Rectal smooth muscle tissue (tissue), 1 donor: ENCODE measurements at regions not wholly inside any gene's neighbourhood (a gene's known extent, or its start where the extent isn't known, plus 50 kb on each side); places are given as distances from the start of the nearest gene placed in this dataset.

ENCODE experiments used
- H3K27ac ChIP-seq: one replicate; pipeline ENCODE4 v1.7.0; 2013; ENCODE audit warnings: low read depth, low read length, inconsistent platforms
- H3K27me3 ChIP-seq: one replicate; pipeline ENCODE4 v1.7.0; 2013; ENCODE audit warnings: low read length; ENCODE audit not compliant: control insufficient read depth, insufficient read depth
- H3K36me3 ChIP-seq: one replicate; pipeline ENCODE4 v1.7.0; 2013; ENCODE audit warnings: low read length; ENCODE audit not compliant: control insufficient read depth, insufficient read depth
- H3K4me1 ChIP-seq: one replicate; pipeline ENCODE4 v1.7.0; 2013; ENCODE audit warnings: low read length; ENCODE audit not compliant: control insufficient read depth, insufficient read depth
- H3K4me3 ChIP-seq: one replicate; pipeline ENCODE4 v1.7.0; 2013; ENCODE audit warnings: low read length
- H3K9ac ChIP-seq: one replicate; pipeline ENCODE4 v1.7.0; 2013; ENCODE audit warnings: low read length

- Histone ChIP-seq H3K4me3 (no peak overlapping the region), H3K27me3 (no peaks in the 10 kb centered on the region), H3K27ac (no peak overlapping the region), H3K36me3 (no peaks in the 10 kb centered on the region), H3K9ac (no peak overlapping the region), H3K4me1 (no peaks in the 10 kb centered on the region)
Measured at GRCh38 chr15:93221759-93222158, 132.7 kb upstream of the RGMA start.

DNA sequence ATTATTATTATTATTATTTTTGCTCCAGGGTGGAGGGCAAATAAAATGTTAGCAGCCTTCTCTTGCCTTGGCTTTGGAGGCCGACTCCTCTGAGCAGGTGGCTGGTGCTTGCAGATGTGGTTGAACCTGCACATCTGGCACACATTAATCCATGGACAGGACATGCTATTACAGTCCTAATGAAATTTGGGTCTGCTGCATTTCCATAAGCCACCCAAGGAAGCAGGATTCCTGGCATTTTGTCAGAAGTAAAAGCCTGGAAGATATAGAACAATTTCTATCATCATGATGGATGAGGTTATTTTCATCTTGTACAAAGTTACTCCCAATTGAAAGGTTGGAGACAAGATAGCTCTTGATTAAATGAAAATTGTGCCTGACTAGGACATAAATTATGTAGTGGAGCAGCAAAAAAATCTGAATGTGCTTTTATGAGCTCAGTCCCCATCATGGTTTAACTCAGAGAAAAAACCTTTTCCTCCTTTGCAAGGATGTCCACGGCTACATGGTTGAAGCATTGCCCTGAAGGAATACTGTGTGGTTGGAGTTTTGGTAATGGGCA is 130.9 kb upstream of the RGMA start:
- no peaks in the 10 kb centered on the region for H3K36me3 ChIP-seq
- no peak overlapping the region for H3K9ac ChIP-seq
- H3K27ac ChIP-seq: no peak overlapping the region
- no peaks in the 10 kb centered on the region for H3K4me1 ChIP-seq
- H3K27me3 ChIP-seq: no peaks in the 10 kb centered on the region
- H3K4me3 ChIP-seq: no peak overlapping the region

DNA sequence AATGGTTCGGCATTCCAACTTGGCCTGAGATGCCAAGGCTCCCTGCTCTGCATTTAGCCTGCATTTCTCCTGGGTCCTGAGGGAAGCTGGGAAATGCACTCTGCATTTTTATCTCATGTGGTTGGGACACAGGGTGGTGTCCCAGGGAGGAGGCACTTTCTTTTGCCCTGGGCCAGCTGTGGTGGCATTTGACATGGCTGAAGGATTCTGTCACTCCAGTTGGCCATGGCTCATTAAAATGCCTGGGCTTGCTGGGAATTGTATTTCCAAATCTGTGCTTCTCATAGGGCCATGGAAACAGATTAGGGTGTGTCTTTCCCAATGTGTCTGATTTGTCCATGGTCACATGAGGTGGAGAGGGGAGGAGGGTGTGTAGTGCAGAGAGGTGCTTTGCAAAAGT is 128.3 kb upstream of the RGMA start:
- Histone ChIP-seq H3K4me1 (no peaks in the 10 kb centered on the region), H3K9ac (no peak overlapping the region), H3K27me3 (no peaks in the 10 kb centered on the region), H3K27ac (no peak overlapping the region), H3K36me3 (no peaks in the 10 kb centered on the region), H3K4me3 (no peak overlapping the region)

GRCh38 chr15:93214106-93214505 is 125.1 kb upstream of the RGMA start:
- H3K4me1 ChIP-seq: no peaks in the 10 kb centered on the region
- H3K27me3 ChIP-seq: no peaks in the 10 kb centered on the region
- H3K9ac ChIP-seq: no peak overlapping the region
- H3K27ac ChIP-seq: no peak overlapping the region
- H3K4me3 ChIP-seq: no peak overlapping the region
- no peaks in the 10 kb centered on the region for H3K36me3 ChIP-seq

DNA sequence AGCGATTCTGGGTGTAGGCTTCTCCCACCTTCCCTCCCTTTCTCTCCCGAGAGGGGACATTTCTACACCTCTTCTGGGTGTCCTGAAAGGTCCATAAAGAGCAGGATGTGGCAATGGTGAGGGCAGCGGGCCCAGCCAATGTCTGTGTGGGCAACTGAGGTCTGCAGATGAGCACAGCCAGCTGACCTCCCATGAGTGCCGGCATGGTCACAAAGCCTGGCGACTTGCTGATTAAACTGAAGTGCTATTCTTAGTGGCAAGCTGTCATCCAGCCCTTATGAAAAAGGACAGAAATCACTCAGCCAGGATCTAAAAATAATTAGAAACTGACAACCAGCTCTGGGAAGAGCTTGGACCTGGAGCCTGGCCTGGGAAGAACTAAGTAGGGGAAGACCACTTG is 124.3 kb upstream of the RGMA start:
- Histone ChIP-seq H3K36me3 (no peaks in the 10 kb centered on the region), H3K9ac (no peak overlapping the region), H3K4me1 (no peaks in the 10 kb centered on the region), H3K27me3 (no peaks in the 10 kb centered on the region), H3K27ac (no peak overlapping the region), H3K4me3 (no peak overlapping the region)

DNA sequence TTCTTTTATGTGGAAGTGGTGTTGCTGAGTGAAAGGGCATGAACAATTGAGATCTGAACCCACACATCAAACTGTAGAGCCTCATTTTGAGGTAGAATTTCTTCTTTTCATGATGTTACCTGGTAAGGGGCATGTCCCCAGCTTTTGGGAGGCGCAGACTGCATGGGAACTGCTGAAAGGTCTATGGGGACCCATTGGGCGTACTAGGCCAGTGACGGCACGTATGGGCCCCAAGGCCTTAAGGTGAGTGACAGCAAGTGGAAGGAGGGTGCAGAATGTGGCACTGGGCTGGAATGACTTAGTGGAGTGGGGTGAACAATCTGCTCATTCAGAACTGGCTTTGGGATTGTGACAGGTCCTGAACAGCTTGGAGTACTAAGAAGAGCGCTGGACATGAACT is 123.6 kb upstream of the RGMA start:
- no peak overlapping the region for H3K4me3 ChIP-seq
- H3K27me3 ChIP-seq: no peaks in the 10 kb centered on the region
- H3K9ac ChIP-seq: no peak overlapping the region
- no peaks in the 10 kb centered on the region for H3K4me1 ChIP-seq
- H3K36me3 ChIP-seq: no peaks in the 10 kb centered on the region
- no peak overlapping the region for H3K27ac ChIP-seq

DNA sequence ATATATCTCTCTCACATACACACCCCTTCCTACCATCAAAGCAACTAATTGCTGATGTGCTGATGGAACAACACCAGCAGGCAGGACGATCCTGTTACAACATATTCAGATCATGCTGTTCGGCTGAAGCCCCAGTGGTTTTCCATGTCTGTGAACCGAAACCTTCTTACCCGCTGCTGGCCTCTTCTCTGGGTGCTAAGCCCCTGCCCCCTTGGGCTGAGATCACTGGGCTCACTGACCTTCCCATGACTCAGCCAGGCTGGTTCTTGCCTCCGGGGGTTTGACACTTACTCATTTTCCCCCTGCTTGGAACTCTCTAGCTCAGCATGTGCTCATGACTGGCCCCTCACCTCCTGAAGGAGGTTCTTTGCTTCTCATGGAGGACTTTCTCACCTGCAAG is 122.0 kb upstream of the RGMA start:
- H3K4me3 ChIP-seq: no peak overlapping the region
- no peaks in the 10 kb centered on the region for H3K27me3 ChIP-seq
- H3K9ac ChIP-seq: no peak overlapping the region
- no peaks in the 10 kb centered on the region for H3K4me1 ChIP-seq
- no peak overlapping the region for H3K27ac ChIP-seq
- no peaks in the 10 kb centered on the region for H3K36me3 ChIP-seq

- Histone ChIP-seq H3K9ac (no peak overlapping the region), H3K4me1 (no peaks in the 10 kb centered on the region), H3K4me3 (no peak overlapping the region), H3K27ac (no peak overlapping the region), H3K36me3 (no peaks in the 10 kb centered on the region), H3K27me3 (no peaks in the 10 kb centered on the region)
Measured at GRCh38 chr15:93209690-93210445, 120.9 kb upstream of the RGMA start.

GRCh38 chr15:93206893-93207292 is 117.9 kb upstream of the RGMA start:
- Histone ChIP-seq H3K4me3 (no peak overlapping the region), H3K36me3 (no peaks in the 10 kb centered on the region), H3K9ac (no peak overlapping the region), H3K4me1 (no peaks in the 10 kb centered on the region), H3K27ac (no peak overlapping the region), H3K27me3 (no peaks in the 10 kb centered on the region)

DNA sequence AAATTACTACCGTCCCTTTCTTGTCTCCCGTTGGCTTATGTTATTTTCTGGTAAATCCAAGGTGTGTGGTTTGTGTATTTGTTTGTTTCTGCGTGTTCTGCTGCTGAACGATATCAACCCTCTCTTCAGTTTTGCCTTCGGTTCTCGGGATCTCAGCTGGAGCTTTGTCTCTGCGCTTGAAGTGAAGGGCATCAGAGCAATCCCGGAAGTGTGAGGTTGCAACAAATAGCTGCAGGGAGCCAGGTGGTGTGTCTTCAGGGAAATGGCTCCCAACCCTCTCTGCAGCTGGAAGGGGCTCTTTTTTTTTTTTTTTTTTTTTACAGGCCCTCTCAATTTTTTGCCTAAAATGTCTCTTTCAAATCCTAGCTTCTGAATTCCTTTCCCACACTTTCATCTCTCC is 116.4 kb upstream of the RGMA start:
- Histone ChIP-seq H3K4me3 (no peak overlapping the region), H3K27ac (no peak overlapping the region)

GRCh38 chr15:93203036-93203435 is 114.0 kb upstream of the RGMA start:
- Histone ChIP-seq H3K4me3 (no peak overlapping the region), H3K9ac (no peak overlapping the region), H3K4me1 (no peaks in the 10 kb centered on the region)

More for the DNA sequence above, 116.4 kb upstream of the RGMA start:
- no peaks in the 10 kb centered on the region for H3K27me3 ChIP-seq
- no peaks in the 10 kb centered on the region for H3K36me3 ChIP-seq
- no peaks in the 10 kb centered on the region for H3K4me1 ChIP-seq
- H3K9ac ChIP-seq: no peak overlapping the region

GRCh38 chr15:93202405-93202804 is 113.4 kb upstream of the RGMA start:
- no peaks in the 10 kb centered on the region for H3K36me3 ChIP-seq
- H3K4me3 ChIP-seq: no peak overlapping the region
- no peaks in the 10 kb centered on the region for H3K4me1 ChIP-seq
- H3K27ac ChIP-seq: no peak overlapping the region
- H3K27me3 ChIP-seq: no peaks in the 10 kb centered on the region
- H3K9ac ChIP-seq: no peak overlapping the region

More at GRCh38 chr15:93203036-93203435, 114.0 kb upstream of the RGMA start:
- H3K27me3 ChIP-seq: no peaks in the 10 kb centered on the region
- no peak overlapping the region for H3K27ac ChIP-seq
- no peaks in the 10 kb centered on the region for H3K36me3 ChIP-seq

DNA sequence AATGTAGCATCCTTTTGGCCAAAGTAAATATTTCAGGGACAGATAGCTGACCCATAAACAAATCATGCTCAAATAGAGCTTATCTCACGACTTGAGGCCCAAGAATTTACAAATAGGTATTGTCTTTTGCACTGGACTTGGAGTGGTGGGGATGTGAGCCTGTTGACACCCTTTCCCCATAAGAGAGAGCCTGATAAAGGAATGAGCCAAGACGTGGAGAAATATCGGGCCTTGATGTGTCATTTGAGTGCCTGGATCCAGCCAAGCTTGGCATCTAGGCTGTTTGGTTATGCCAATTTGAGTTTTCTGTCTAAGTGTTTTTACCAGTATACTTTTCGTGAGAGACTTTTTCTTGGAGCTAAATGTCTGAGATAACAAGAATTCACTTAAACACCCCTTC is 112.9 kb upstream of the RGMA start:
- Histone ChIP-seq H3K36me3 (no peaks in the 10 kb centered on the region), H3K27me3 (no peaks in the 10 kb centered on the region), H3K9ac (no peak overlapping the region), H3K27ac (no peak overlapping the region), H3K4me3 (no peak overlapping the region), H3K4me1 (no peaks in the 10 kb centered on the region)
